ENCODE measurements at regions not wholly inside any gene's neighbourhood (a gene's known extent, or its start where the extent isn't known, plus 50 kb on each side); places are given as distances from the start of the nearest gene placed in this dataset.
"Not testable (repeated sequence)": the region's sequence is repeated elsewhere in the genome, so short reads cannot be mapped to it uniquely, and the experiment has no call there.

DNA sequence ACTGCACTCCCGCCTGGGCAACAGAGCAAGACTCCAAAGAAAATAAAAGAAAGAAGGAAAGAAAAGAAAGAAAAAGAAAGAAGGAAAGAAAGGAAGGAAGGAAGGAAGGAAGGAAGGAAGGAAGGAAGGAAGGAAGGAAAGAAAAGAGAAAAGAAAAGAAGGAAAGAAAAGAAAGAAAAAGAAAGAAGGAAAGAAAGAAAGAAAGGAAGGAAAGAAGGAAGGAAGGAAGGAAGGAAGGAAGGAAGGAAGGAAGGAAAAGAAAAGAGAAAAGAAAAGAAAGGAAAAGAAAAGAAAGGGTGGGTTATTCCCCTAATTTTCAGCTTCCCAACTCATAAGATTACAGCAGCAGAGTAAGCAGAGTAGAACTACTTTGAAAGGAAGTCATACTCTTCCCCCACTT lies 64.4 kb downstream of the TMEM200C start:
- H3K27ac ChIP-seq; H3K9me3 ChIP-seq; H3K36me3 ChIP-seq (replicated peaks in 1 of 2; ENCODE audit: insufficient read depth in 1 of 2, low read depth in 2 of 2); intact Hi-C loops (cut with DNase I); DNase-seq; H3K27me3 ChIP-seq; H3K4me3 ChIP-seq; ATAC-seq; H3K4me1 ChIP-seq: not testable (repeated sequence)
- WGBS, 2 donors = 85 to 92% methylated on average over 1 of the region's 1 CpG

DNA sequence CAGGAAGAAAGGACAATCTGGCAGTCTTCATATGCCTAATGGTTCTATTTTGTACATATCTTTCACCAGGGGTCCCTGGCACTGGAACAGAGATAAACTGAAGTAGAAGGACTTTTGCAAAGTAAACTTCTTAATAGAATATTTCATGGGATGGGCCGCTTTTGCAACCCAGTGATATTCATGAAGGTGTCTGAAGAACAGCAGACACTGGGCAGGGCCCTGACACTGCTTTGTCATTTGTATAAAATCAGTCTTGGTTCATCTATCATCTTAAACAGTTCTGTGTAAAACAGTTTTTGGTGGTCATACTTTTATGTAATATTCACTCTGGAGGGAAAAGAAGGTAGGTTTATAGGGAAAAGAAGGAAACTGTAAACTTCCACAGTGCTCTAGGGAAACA lies 66.4 kb downstream of the TMEM200C start:
- intact Hi-C loops (cut with DNase I) = no loop called here
- TF ChIP-seq POLR2A (IDR thresholded peaks at IDR 0.05) = no peak
- TF ChIP-seq, protein P1, sequence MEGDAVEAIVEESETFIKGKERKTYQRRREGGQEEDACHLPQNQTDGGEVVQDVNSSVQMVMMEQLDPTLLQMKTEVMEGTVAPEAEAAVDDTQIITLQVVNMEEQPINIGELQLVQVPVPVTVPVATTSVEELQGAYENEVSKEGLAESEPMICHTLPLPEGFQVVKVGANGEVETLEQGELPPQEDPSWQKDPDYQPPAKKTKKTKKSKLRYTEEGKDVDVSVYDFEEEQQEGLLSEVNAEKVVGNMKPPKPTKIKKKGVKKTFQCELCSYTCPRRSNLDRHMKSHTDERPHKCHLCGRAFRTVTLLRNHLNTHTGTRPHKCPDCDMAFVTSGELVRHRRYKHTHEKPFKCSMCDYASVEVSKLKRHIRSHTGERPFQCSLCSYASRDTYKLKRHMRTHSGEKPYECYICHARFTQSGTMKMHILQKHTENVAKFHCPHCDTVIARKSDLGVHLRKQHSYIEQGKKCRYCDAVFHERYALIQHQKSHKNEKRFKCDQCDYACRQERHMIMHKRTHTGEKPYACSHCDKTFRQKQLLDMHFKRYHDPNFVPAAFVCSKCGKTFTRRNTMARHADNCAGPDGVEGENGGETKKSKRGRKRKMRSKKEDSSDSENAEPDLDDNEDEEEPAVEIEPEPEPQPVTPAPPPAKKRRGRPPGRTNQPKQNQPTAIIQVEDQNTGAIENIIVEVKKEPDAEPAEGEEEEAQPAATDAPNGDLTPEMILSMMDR (IDR thresholded peaks at IDR 0.05) = no peak
- no peak overlapping the region for H3K27ac ChIP-seq

GRCh38 chr18:5825663-5826062 lies 69.7 kb downstream of the TMEM200C start:
- Histone ChIP-seq H3K4me1 (no peaks in the 10 kb centered on the region), H3K9me3 (no peaks in the 10 kb centered on the region), H3K4me3 (no peak overlapping the region), H3K27me3 (no peaks in the 10 kb centered on the region), H3K36me3 (replicated peaks in 1 of 2; ENCODE audit: insufficient read depth in 1 of 2, low read depth in 2 of 2) (no peaks in the 10 kb centered on the region), H3K27ac (no peak overlapping the region)
- DNase-seq = no peak
- TF ChIP-seq, protein P1 (IDR thresholded peaks at IDR 0.05) = no peak
- TF ChIP-seq POLR2A (IDR thresholded peaks at IDR 0.05) = no peak
- WGBS, 2 donors = 56 to 57% methylated on average over 4 of the region's 4 CpGs
- intact Hi-C loops (cut with DNase I) = no loop called here
- ATAC-seq = no peak

More for the DNA sequence above, 66.4 kb downstream of the TMEM200C start:
- WGBS, 2 donors = 61 to 62% methylated on average over 1 of the region's 1 CpG
- Histone ChIP-seq H3K36me3 (replicated peaks in 1 of 2; ENCODE audit: insufficient read depth in 1 of 2, low read depth in 2 of 2) (no peaks in the 10 kb centered on the region), H3K9me3 (no peaks in the 10 kb centered on the region), H3K4me1 (no peaks in the 10 kb centered on the region), H3K4me3 (no peak overlapping the region), H3K27me3 (no peaks in the 10 kb centered on the region)
- ATAC-seq (no peak), DNase-seq (no peak)

- WGBS, 2 donors = 22 to 28% methylated on average over 5 of the region's 5 CpGs
These were observed 70.8 kb downstream of the TMEM200C start for GRCh38 chr18:5824370-5824984.

DNA sequence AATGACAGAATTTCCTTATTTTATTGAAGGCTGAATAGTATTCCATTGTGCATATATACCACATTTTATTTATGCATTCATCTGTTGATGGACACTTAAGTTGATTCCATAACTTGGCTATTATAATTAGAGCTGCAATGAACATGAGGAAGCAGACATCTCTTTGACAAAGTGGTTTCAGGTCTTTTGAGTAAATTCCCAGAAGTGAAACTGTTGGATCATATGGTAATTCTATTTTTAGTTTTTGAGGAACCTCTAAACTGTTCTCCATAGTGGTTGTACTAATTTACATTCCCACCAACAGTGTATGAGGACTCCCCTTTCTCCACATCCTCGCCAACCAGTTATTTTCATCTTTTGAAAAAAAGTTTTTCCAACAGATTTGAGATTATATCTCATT lies 77.5 kb downstream of the TMEM200C start:
- no peak for DNase-seq
- TF ChIP-seq, protein P1 (IDR thresholded peaks at IDR 0.05) = no peak
- no peak for TF ChIP-seq POLR2A (IDR thresholded peaks at IDR 0.05)
- Histone ChIP-seq H3K9me3 (no peaks in the 10 kb centered on the region), H3K4me1 (no peaks in the 10 kb centered on the region), H3K4me3 (no peak overlapping the region), H3K27me3 (no peaks in the 10 kb centered on the region), H3K36me3 (replicated peaks in 1 of 2; ENCODE audit: insufficient read depth in 1 of 2, low read depth in 2 of 2) (no peaks in the 10 kb centered on the region), H3K27ac (no peak overlapping the region)
- intact Hi-C loops (cut with DNase I) = no loop called here
- ATAC-seq = no peak
- 38 to 79% methylated on average over 1 of the region's 1 CpG for WGBS, 2 donors

More at GRCh38 chr18:5824370-5824984, 70.8 kb downstream of the TMEM200C start:
- Histone ChIP-seq H3K27ac (no peak overlapping the region), H3K9me3 (no peaks in the 10 kb centered on the region), H3K4me3 (no peak overlapping the region), H3K27me3 (no peaks in the 10 kb centered on the region), H3K36me3 (replicated peaks in 1 of 2; ENCODE audit: insufficient read depth in 1 of 2, low read depth in 2 of 2) (no peaks in the 10 kb centered on the region), H3K4me1 (no peaks in the 10 kb centered on the region)
- no peak for TF ChIP-seq POLR2A (IDR thresholded peaks at IDR 0.05)
- TF ChIP-seq, protein P1 (IDR thresholded peaks at IDR 0.05) = no peak
- no peak for DNase-seq
- ATAC-seq = no peak
- intact Hi-C loops (cut with DNase I) = no loop called here

All from body of pancreas (tissue), 4 donors.